Astrocyte of the spinal cord (primary cell): ENCODE measurements at regions not wholly inside any gene's neighbourhood (a gene's known extent, or its start where the extent isn't known, plus 50 kb on each side); places are given as distances from the start of the nearest gene placed in this dataset.

ENCODE experiments used
- DNase-seq: peaks from one replicate; pipeline ENCODE4 v3.0.0; 2011; ENCODE audit warnings: low read depth, low spot score
- H3K4me3 ChIP-seq: 2 replicates; pipeline ENCODE4 v1.5.1; 2011; ENCODE audit warnings: low read depth, mild to moderate bottlenecking, low read length, moderate library complexity
- CTCF ChIP-seq: IDR thresholded peaks from 2 replicates; pipeline ENCODE4 v1.5.1; 2012; ENCODE audit warnings: low read depth, mild to moderate bottlenecking, low read length, inconsistent platforms
- in situ Hi-C: cut with HindIII; loops from 2 replicates; pipeline ENCODE4 v1.10.0; 2017; ENCODE audit warnings: low sequenced_read_pairs

- in situ Hi-C loops, result no loop called here
- no peak for TF ChIP-seq CTCF
- peak; percentile 33 for DNase-seq
- no peak overlapping the region for H3K4me3 ChIP-seq
These were observed 960.5 kb downstream of the GATA3 start for GRCh38 chr10:9015005-9015404.

GRCh38 chr10:9015447-9015846 is 961.0 kb downstream of the GATA3 start:
- no peak for DNase-seq
- H3K4me3 ChIP-seq, result no peak overlapping the region
- no peak for TF ChIP-seq CTCF
- in situ Hi-C loops, result no loop called here

GRCh38 chr10:9016930-9017329 is 962.4 kb downstream of the GATA3 start:
- TF ChIP-seq CTCF, result no peak
- in situ Hi-C loops, result no loop called here
- DNase-seq, result no peak
- no peak overlapping the region for H3K4me3 ChIP-seq

- no peak for TF ChIP-seq CTCF
- in situ Hi-C loops, result no loop called here
- no peak for DNase-seq
- H3K4me3 ChIP-seq, result no peak overlapping the region
These were observed 964.0 kb downstream of the GATA3 start for GRCh38 chr10:9018195-9019173.

GRCh38 chr10:9023206-9023605 is 968.7 kb downstream of the GATA3 start:
- in situ Hi-C loops, result no loop called here
- no peak overlapping the region for H3K4me3 ChIP-seq
- no peak for TF ChIP-seq CTCF
- no peak for DNase-seq

- no peak for TF ChIP-seq CTCF
- in situ Hi-C loops, result no loop called here
- no peak overlapping the region for H3K4me3 ChIP-seq
- DNase-seq, result no peak
These were observed 969.7 kb downstream of the GATA3 start for GRCh38 chr10:9024210-9024609.
